Right hindlimb (tissue), 1 donor: ENCODE measurements at regions not wholly inside any gene's neighbourhood (a gene's known extent, or its start where the extent isn't known, plus 50 kb on each side); places are given as distances from the start of the nearest gene placed in this dataset.

Experiments
- DNase-seq: peaks from one replicate; pipeline ENCODE4 v3.0.0-alpha.2; 2018

GRCh38 chr11:20311444-20311843, 52.1 kb upstream of the HTATIP2 start:
- DNase-seq = no peak

DNA sequence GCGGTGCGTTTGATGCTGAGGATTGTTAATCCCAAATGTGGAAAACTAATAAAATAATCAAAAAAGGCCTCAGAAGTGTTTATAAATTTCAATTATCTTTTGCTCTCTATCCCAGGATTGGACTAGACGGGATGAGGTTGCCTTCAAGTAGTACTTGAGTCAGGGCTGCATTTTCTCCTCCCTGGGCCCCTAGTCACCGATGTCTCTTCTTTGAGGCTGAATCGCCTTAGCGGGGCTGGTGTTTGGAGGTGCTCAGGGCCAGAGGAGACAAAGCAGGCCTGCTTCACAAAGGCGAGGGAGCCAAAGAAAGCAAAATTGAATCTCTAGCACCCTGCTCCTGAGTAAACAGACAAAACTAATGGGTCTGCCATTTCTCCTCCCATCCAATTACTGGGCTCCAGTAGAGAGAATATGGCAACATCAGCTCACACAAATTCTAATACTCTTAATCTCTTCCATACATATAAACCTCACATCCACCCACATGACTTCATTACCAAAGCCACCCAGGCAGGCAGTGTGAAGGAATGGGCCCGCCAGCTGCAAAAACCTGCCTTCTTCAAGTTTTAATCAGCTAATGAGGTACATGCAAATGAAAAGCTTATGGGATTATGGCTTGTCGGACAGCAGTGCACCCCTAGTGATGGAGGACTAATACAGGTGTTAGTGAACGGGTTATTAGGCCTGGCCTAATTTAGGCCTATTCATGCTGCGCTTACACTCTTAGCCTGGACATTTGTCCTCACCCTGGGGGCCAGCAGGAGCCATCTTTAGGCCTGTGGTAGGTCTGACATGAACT, 52.7 kb upstream of the HTATIP2 start:
- no peak for DNase-seq

GRCh38 chr11:20310137-20310536, 53.4 kb upstream of the HTATIP2 start:
- DNase-seq = no peak

DNA sequence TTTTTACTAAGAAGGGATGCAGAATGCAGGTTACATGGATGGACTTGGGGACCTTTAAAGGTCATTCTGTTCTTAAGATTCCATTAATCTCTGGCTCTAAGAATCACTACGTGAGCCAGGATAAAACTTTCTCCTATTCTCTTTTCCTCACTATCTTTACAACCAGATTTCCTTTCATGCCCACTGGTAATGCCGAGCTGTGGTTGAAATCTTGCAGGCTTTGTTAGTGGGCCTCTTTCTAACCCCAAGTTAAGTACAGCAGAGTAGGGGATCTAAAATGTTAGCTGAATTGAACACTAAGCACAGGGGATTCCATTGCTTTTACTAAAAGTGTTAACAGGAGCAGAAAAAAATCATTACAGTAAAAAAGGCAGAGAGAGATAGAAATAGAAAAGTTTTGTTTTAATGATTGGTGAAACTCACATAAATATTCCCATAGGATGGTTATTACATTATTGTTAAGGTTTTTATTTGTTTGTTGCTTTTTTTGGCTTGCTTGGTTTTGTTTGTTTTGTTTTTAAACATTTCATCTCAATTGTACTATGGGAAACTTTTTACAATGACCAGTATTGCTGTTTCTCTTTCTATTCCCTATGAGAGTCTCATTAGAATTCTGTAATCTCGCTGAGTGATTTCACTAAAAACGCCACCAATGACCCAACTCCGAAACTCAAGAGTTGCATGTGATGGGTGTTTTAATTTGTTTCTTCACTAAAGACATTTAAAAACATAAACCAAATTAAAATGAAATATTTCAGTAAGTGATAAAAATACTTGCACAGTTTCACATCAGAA, 54.1 kb upstream of the HTATIP2 start:
- DNase-seq = no peak

GRCh38 chr11:20308601-20309000, 54.9 kb upstream of the HTATIP2 start:
- DNase-seq = no peak

GRCh38 chr11:20303391-20303965, 60.0 kb upstream of the HTATIP2 start:
- no peak for DNase-seq

- no peak for DNase-seq
Observed at GRCh38 chr11:20293992-20294391, 69.5 kb upstream of the HTATIP2 start.

GRCh38 chr11:20293531-20293930, 70.0 kb upstream of the HTATIP2 start:
- no peak for DNase-seq

GRCh38 chr11:20289732-20290131, 73.8 kb upstream of the HTATIP2 start:
- no peak for DNase-seq

DNA sequence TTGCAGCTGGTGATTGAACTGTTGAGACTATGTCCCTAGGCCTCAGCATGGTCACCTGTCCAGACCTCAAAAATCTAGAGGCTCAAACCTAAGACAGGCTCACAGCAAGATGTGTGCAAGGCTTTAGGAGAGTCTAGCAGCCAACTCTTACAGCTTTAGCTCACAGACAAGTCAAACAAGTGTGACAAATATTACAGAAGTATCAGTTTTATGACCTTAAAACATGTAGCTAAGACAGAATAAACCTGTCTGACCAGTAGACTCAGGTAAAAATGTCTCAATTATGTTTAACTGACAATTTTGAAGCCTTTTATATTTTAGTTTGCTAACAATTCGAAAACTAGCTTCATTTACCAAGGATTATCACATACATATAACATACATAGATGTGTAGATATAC, 80.0 kb upstream of the HTATIP2 start:
- DNase-seq = no peak

GRCh38 chr11:20278727-20279126, 84.8 kb upstream of the HTATIP2 start:
- peak; percentile 54 for DNase-seq

DNA sequence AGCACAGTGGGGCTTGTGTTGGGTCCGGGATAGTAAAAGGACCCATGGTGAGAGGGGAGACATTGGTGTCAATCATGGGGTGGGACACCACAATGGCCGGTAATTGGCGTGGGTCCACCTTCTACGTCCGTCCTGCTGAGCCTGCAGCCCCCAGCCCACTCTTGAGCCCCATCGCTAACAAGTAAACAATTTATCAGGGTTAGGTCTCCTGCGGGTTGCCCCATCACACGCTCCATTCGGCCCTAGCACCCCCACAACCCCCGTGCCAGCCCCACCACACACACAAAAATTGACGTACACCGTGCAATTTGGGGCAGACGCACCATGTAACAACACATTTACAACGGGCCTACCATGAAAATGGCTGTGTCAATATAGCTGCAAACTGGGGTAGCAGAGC, 86.5 kb upstream of the HTATIP2 start:
- DNase-seq = no peak

- peak; percentile 30 for DNase-seq
Observed at GRCh38 chr11:20275987-20276965, 87.2 kb upstream of the HTATIP2 start.

DNA sequence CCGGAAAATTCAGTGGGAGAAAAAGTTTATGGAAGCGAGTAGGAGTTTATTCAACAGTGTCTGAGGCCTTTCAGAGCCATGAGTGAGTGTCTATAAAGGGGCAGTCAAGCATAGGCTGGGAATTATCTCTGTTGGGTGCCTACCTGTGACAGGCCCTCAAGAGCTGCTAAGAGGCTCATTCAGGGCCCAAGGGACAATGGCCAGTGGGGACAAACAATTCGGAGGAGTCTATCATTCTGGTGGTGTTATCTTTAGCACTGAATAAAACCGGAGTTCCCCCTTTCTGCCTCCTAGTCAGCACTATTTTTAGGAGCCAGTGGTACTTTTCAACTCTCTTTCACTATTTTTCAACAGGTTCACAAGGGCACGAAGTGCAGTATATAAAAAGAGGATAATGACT, 89.5 kb upstream of the HTATIP2 start:
- no peak for DNase-seq

DNA sequence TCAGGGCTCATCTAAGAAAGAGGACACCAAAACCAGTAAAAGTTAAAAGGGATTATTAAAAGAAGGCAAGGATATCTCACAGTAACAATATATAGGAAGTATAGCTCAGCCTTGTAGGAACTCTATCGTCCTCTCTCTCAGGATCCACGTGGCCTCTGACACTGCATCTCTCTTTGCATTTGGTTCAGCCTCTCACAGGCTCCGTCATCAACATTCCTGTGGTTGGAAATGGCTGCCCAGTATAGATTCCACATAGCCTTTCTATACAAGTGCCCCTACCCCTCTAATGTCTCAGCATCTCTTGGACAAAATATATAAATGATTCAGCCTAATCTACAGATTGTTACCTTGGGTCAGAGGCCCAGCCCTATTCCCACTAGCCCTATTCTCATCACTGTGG, 101.3 kb upstream of the DBX1 start:
- peak; percentile 34 for DNase-seq

GRCh38 chr11:20260307-20260706, 100.0 kb upstream of the DBX1 start:
- DNase-seq = no peak

DNA sequence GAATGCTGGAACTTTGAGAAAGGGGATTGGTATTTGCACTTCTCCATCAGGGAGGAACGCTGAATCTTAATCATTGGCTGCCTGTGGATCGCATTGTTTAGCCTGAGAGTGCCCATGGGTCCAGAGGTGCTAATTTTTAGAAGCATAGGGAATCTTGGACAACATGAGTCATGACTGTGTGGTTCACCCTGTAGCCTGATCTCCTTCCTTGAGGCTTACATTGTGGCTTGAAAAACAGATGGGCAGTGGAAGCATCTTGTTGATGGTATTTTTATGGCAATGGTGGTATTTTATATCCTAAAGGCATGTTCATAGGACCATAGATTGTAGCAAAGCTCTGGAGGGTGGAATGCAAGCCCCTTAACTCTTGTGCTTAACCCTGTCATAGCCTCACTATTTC, 99.2 kb upstream of the DBX1 start:
- DNase-seq = no peak

- DNase-seq = no peak
Observed at GRCh38 chr11:20258376-20258895, 98.2 kb upstream of the DBX1 start.

GRCh38 chr11:20256925-20257324, 96.7 kb upstream of the DBX1 start:
- DNase-seq = no peak

DNA sequence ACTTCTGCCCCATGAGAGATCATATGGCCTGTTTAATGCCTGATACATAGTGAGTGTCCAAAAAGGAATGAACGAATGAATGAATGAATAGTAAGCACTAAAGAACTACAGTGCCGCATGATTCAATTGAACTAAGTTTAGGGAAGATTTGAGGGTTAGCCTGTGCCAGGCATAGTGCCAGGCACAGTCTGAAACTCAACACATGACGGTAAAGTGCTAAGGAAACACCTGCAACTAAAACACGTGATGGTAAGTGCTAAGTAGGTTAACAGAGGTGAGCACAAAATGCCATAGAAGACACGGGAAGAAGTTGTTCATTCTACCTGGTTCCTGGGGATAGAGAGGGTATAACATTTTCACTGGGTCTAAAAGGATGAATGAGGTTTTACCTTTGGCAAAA, 93.5 kb upstream of the DBX1 start:
- no peak for DNase-seq

GRCh38 chr11:20251496-20251895, 91.2 kb upstream of the DBX1 start:
- no peak for DNase-seq

GRCh38 chr11:20250644-20251247, 90.5 kb upstream of the DBX1 start:
- no peak for DNase-seq
